ENCODE measurements at regions not wholly inside any gene's neighbourhood (a gene's known extent, or its start where the extent isn't known, plus 50 kb on each side); places are given as distances from the start of the nearest gene placed in this dataset.

DNA sequence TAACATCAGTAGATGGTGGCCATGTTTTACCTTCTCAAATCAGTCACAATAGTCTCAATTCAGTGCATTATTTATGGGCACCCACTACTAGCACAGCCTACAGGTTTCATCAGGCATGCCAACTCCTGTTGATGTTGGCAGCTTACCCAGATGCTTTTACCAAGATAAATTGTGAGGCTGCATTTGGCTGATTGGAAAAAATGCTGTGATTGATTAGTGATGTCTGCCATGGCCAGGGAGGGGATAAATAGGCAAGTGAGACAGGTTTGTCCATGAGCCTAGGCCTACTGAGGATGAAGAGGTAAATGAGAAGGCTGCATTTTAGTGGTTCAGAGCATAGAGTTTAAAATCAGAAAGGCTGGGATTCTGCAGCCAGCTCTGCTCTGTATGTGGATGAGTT is 227.1 kb downstream of the NFATC2 start:
- H3K27me3 Mint-ChIP-seq, result peaks cover 32% of the 10 kb centered on the region
- no peak overlapping the region for H3K9ac ChIP-seq (ENCODE audit: low read length)
- no peaks in the 10 kb centered on the region for H3K79me2 ChIP-seq (ENCODE audit: control insufficient read depth, insufficient read depth, low read length)
- TF ChIP-seq, protein P1, sequence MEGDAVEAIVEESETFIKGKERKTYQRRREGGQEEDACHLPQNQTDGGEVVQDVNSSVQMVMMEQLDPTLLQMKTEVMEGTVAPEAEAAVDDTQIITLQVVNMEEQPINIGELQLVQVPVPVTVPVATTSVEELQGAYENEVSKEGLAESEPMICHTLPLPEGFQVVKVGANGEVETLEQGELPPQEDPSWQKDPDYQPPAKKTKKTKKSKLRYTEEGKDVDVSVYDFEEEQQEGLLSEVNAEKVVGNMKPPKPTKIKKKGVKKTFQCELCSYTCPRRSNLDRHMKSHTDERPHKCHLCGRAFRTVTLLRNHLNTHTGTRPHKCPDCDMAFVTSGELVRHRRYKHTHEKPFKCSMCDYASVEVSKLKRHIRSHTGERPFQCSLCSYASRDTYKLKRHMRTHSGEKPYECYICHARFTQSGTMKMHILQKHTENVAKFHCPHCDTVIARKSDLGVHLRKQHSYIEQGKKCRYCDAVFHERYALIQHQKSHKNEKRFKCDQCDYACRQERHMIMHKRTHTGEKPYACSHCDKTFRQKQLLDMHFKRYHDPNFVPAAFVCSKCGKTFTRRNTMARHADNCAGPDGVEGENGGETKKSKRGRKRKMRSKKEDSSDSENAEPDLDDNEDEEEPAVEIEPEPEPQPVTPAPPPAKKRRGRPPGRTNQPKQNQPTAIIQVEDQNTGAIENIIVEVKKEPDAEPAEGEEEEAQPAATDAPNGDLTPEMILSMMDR (IDR thresholded peaks at IDR 0.05), result no peak
- no peak for TF ChIP-seq EZH2 (IDR thresholded peaks at IDR 0.05; ENCODE audit: borderline replicate concordance, insufficient read depth, low read depth, low read length, poor library complexity, severe bottlenecking)
- H3K9me3 Mint-ChIP-seq (ENCODE audit: insufficient read depth), result no peaks in the 10 kb centered on the region
- ChIA-PET CTCF (interaction anchor here (1.0 to 1.3 kb wide), 2 partner anchors 8 to 334 kb away, joined by 3 read pairs; no protein-coding TSS in a partner anchor), POLR2A (no interaction called here)
- no peak for ATAC-seq (ENCODE audit: low read depth)
- no peaks in the 10 kb centered on the region for H3K36me3 ChIP-seq (replicated peaks in 1 of 2; ENCODE audit: control extremely low read depth in 1 of 2, control insufficient read depth in 1 of 2, extremely low read depth in 1 of 2, insufficient read depth in 2 of 2, low read length in 1 of 2)
- H3K27ac ChIP-seq (ENCODE audit: low read length in 2 of 2), result no peak overlapping the region
- H3K27ac Mint-ChIP-seq, result no peak overlapping the region
- no peak overlapping the region for H3K4me2 ChIP-seq (replicated peaks; ENCODE audit: low read depth, low read length, poor library complexity, severe bottlenecking)
- H2AFZ ChIP-seq (ENCODE audit: insufficient read depth, low read depth, low read length, poor library complexity, severe bottlenecking), result no peak overlapping the region
- no peaks in the 10 kb centered on the region for H4K20me1 ChIP-seq (ENCODE audit: control insufficient read depth, insufficient read depth, low read length, poor library complexity, severe bottlenecking)
- no peak overlapping the region for H3K4me3 ChIP-seq (ENCODE audit: control extremely low read depth in 1 of 5, extremely low read depth in 1 of 5, insufficient read depth in 1 of 5, low read depth in 2 of 5, low read length in 4 of 5)
- H3K9me3 ChIP-seq (ENCODE audit: control extremely low read depth in 1 of 3, control insufficient read depth in 2 of 3, insufficient read depth in 1 of 3, low read length in 2 of 3), result peaks cover 0 to 14% (median 0%) of the 10 kb centered on the region in 3 donors
- peaks cover 0 to 23% (median 0%) of the 10 kb centered on the region in 4 experiments for H3K27me3 ChIP-seq (replicated peaks in 1 of 4; ENCODE audit: control extremely low read depth in 1 of 4, control insufficient read depth in 3 of 4, insufficient read depth in 4 of 4, low read length in 3 of 4)
- no peak overlapping the region for H3K4me3 Mint-ChIP-seq
- intact Hi-C loops (cut with micrococcal nuclease), result no loop called here
- H3K4me1 Mint-ChIP-seq, result no peaks in the 10 kb centered on the region
- no peak for DNase-seq
- H3K4me1 ChIP-seq (ENCODE audit: control insufficient read depth in 2 of 2, insufficient read depth in 2 of 2, low read length in 2 of 2), result no peaks in the 10 kb centered on the region

DNA sequence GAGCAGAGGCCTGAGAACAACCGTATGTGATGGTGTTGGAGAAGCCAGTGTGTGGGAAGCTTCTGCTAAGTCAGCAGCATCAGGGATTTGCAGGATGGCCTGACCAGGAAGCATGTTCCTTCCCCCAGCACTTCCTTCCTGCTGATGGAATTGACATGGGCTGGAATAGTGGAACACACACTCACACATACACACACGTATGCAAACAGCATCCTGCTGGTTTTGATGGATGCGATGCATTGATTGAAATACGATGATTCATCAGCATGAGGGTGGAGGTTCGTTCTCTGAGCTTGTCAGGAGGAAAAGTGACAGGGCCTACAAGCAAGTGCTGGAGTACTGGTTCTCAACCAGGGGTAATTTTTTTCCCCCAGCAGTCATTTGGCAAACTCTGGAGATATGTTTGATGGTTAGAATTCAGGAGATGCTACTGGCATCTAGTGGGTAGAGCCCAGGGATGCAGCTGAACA is 229.1 kb downstream of the NFATC2 start:
- H3K9me3 ChIP-seq (ENCODE audit: control extremely low read depth in 1 of 3, control insufficient read depth in 2 of 3, insufficient read depth in 1 of 3, low read length in 2 of 3), result peaks cover 0 to 5% (median 0%) of the 10 kb centered on the region in 3 donors
- Mint-ChIP-seq H3K9me3 (ENCODE audit: insufficient read depth) (no peaks in the 10 kb centered on the region), H3K27ac (no peak overlapping the region), H3K4me3 (no peak overlapping the region), H3K27me3 (peaks cover 37% of the 10 kb centered on the region), H3K4me1 (no peaks in the 10 kb centered on the region)
- ATAC-seq (ENCODE audit: low read depth) (no peak), DNase-seq (no peak)
- H4K20me1 ChIP-seq (ENCODE audit: control insufficient read depth, insufficient read depth, low read length, poor library complexity, severe bottlenecking), result no peaks in the 10 kb centered on the region
- no peaks in the 10 kb centered on the region for H3K79me2 ChIP-seq (ENCODE audit: control insufficient read depth, insufficient read depth, low read length)
- no peak overlapping the region for H3K4me2 ChIP-seq (replicated peaks; ENCODE audit: low read depth, low read length, poor library complexity, severe bottlenecking)
- H3K27me3 ChIP-seq (replicated peaks in 1 of 4; ENCODE audit: control extremely low read depth in 1 of 4, control insufficient read depth in 3 of 4, insufficient read depth in 4 of 4, low read length in 3 of 4), result peaks cover 0 to 27% (median 0%) of the 10 kb centered on the region in 4 experiments
- H3K27ac ChIP-seq (ENCODE audit: low read length in 2 of 2), result no peak overlapping the region
- H3K9ac ChIP-seq (ENCODE audit: low read length), result no peak overlapping the region
- ChIA-PET POLR2A (no interaction called here), CTCF (interaction anchor here (0.6 to 1.5 kb wide), 3 partner anchors 10 to 13 kb away, joined by 3 to 4 read pairs (median 3); no protein-coding TSS in a partner anchor)
- H3K4me1 ChIP-seq (ENCODE audit: control insufficient read depth in 2 of 2, insufficient read depth in 2 of 2, low read length in 2 of 2), result no peaks in the 10 kb centered on the region
- H3K36me3 ChIP-seq (replicated peaks in 1 of 2; ENCODE audit: control extremely low read depth in 1 of 2, control insufficient read depth in 1 of 2, extremely low read depth in 1 of 2, insufficient read depth in 2 of 2, low read length in 1 of 2), result no peaks in the 10 kb centered on the region
- 94% methylated on average over 3 of the region's 5 CpGs for WGBS (ENCODE audit: insufficient coverage)
- intact Hi-C loops (cut with micrococcal nuclease), result no loop called here
- TF ChIP-seq EZH2 (IDR thresholded peaks at IDR 0.05; ENCODE audit: borderline replicate concordance, insufficient read depth, low read depth, low read length, poor library complexity, severe bottlenecking), result no peak
- TF ChIP-seq, protein P1 (IDR thresholded peaks at IDR 0.05), result no peak
- H3K4me3 ChIP-seq (ENCODE audit: control extremely low read depth in 1 of 5, extremely low read depth in 1 of 5, insufficient read depth in 1 of 5, low read depth in 2 of 5, low read length in 4 of 5), result no peak overlapping the region
- H2AFZ ChIP-seq (ENCODE audit: insufficient read depth, low read depth, low read length, poor library complexity, severe bottlenecking), result no peak overlapping the region
